HG02840 (cell line): ENCODE measurements at regions not wholly inside any gene's neighbourhood (a gene's known extent, or its start where the extent isn't known, plus 50 kb on each side); places are given as distances from the start of the nearest gene placed in this dataset.
"Not testable (repeated sequence)": the region's sequence is repeated elsewhere in the genome, so short reads cannot be mapped to it uniquely, and the experiment has no call there.

Experiments
- ATAC-seq: cut with Tn5 transposase; IDR thresholded peaks from one replicate; pipeline ENCODE4 v1.9.1; 2021; ENCODE audit warnings: mild to moderate bottlenecking, moderate library complexity, moderate number of reproducible peaks; ENCODE audit not compliant: unreplicated experiment, low FRiP score

- no peak for ATAC-seq
Observed at GRCh38 chr7:130957137-130957513, 223.1 kb upstream of the KLF14 start.

DNA sequence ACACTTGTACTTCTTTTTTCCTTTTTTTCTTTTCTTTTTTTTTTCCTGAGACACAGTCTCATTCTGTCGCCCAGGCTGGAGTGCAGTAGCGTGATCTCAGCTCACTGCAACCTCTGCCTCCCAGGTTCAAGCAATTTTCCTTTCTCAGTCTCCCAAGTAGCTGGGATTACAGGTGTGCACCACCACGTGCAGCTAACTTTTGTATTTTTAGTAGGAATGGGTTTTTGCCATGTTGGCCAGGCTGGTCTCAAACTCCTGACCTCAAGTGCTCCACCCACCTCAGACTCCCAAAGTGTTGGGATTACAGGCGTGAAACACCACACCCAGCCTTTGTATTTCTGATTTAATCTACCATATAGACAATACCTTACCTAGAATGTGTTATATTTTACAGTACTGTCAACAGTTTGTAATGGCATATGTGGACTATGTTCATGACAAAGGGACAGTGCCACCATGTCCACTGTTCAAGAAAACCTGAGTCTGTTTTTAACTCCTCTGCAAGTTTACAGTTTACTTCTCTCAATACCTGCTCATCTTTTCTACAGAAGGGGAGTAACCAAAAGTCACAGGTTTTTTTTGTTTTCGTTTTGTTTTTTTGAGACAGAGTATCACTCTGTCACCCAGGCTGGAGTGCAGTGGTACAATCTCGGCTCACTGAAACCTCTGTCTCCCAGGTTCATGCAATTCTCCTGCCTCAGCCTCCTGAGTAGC, 223.9 kb upstream of the KLF14 start:
- not testable (repeated sequence) for ATAC-seq

- ATAC-seq, result no peak
Observed at GRCh38 chr7:130958846-130959245, 224.8 kb upstream of the KLF14 start.

DNA sequence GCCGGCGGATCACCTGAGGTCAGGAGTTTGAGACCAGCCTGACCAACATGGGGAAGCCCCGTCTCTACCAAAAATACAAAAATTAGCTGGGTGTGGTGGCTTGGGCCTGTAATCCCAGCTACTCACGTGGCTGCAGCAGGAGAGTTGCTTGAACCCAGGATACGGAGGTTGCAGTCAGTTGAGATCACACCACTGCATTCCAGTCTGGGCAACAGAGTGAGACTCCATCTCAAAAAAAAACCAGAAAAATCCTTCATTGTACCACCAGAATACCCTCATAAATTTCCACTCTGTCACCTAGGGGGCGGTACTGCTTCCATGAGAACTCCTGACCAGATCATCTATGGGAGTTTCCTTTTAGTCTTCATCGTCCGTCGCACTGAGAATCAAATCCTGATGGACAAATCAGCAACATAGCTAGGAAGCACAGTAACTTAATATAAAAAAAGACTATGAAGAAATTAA, 225.8 kb upstream of the KLF14 start:
- ATAC-seq, result no peak

DNA sequence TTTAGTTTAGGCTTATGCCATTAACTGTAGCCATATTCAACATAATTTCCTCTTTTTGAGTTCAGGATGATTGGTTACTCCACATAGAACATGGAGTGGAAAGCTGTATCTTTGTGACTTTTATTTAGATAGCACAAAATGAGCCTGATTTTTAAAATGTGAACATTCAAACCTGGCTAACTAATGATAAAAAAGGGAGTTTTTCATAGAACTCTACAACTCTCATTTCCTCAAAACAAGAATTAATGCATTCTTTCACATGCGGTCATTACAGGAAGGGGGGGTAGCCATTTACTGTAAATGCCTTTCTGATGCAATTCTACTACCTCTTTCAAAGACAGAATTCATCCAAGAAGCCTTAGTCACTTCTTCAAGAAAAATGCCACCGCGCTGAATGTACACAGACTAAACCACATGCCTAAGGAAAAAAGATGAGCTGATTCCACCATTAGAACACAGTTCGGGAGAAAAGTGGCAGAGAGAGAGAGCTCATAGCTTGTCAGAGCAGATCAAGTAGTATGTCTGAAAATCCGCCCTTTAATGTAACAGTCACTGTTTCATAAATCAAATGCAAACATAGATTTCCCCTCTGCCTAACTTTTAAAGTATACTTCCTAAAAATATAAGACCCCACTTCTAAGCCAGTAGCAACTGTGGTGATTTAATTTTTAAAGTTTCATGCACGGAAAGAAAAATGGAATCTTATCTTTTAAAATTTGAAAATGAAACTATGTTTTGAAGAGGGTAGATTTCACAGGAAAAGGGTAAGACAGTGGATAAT, 226.4 kb upstream of the KLF14 start:
- ATAC-seq, result no peak

- ATAC-seq, result peak; percentile 60
Observed at GRCh38 chr7:130961128-130961601, 227.2 kb upstream of the KLF14 start.

- no peak for ATAC-seq
Observed at GRCh38 chr7:130962109-130962508, 228.1 kb upstream of the KLF14 start.

- ATAC-seq, result no peak
Observed at GRCh38 chr7:130963339-130963738, 229.3 kb upstream of the KLF14 start.

DNA sequence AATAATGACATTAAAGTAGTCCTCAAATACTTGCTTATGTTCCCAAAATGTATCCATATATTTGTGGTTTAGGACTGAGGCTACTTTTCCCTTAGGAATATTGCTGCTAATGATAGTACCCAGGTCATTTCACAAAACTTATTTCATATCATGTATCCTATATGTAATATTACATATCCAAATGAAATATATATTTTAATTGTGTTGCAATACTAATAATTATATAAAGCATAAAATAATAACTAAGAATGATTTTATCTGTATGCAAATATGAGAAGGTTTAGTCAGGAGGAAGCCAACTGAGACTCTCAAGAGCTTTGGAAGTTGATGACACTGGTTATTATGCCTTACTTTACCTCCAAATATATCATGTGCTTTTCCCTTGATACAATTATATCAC, 231.5 kb upstream of the KLF14 start:
- ATAC-seq, result no peak

DNA sequence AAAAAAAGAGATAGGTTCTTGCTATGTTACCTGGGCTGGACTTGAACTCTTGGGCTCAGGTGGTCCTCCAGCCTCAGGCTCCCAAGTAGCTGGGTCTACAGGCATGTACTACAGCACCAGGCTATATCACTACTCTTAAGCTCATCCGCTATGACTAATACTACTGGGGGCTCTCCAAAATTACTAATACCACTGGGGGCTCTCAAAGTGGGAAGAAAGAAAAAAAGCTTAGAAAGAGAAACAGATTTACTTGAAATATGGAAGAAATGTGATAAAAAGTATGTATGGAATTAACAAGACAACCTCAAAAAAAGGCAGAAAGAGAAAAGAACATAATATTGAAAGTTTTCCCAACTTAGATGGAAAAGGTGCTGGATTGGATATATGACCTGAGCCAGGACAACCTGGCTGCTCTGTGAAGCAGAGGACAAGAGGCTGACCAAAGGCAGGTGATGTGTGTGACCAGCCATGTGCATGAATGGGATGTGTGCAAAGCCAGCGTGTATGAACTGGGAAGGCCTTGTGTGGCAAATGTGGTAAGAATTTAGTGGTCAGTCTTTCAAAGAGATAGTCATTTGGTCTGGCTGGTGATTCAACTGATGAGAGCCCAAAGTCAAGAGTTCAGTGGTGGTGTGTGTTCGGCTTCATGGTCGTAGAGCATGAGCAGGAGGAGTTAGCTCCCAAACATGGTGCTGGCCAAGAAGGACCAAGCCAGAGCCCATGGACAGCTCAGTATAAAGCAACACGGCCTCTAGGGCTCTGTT, 232.4 kb upstream of the KLF14 start:
- ATAC-seq, result no peak

DNA sequence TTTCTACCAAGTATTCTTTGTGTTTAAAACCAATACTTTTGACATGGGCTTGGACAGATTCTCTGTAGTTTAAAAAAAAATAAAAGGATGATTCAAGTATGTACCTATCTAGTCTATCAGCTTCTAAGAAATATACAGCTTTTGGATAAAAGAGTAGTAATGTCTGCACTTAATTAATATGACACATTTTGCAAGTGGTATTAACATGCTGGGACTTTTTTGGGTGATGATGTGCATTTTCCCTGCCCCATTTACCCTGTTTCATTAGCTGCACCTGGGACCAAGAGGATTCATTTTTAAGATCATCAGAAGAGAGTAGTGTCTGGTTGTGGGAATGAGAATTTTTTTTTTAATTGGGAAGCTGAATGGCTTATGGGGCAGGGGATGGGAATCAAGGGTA, 236.2 kb upstream of the KLF14 start:
- ATAC-seq, result no peak

DNA sequence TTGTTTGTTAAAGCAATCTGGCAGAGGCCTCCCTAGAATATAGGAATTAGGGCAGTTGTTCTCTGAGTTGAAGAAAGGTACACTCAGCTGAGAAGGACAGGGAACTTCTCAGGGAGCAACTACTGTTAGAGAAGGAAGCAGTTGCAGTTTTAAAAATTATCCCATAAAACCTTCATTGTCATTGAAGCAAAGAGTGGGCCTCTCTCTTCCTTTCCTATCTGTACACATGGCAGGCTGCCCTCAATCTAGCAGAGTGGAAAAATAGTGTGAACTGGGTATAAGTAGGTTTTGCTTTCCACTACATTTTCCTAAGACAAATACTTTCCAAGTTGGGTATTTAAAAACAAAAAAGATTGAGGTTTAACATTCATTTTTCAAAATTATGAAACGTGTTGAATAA, 236.7 kb upstream of the KLF14 start:
- ATAC-seq, result no peak

GRCh38 chr7:130971297-130971696, 237.3 kb upstream of the KLF14 start:
- ATAC-seq, result no peak

DNA sequence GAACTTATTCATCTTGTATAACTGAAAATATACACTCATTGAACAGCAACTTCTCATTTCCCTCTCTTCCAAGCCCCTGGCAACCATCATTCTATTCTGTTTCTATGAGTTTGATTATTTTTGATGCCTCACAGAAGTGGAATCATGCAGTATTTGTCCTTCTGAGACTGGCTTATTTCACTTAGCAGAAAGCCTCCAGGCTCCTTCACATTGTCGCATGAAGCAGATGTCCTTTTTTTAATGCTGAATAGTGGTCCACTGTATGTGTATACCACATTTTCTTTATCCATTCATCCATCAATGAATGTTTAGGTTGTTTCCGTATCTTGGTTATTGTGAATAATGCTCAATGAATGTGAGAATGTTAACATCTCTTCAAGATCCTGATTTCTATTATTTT, 238.2 kb upstream of the KLF14 start:
- ATAC-seq, result no peak

GRCh38 chr7:130973637-130974036, 239.6 kb upstream of the KLF14 start:
- no peak for ATAC-seq

DNA sequence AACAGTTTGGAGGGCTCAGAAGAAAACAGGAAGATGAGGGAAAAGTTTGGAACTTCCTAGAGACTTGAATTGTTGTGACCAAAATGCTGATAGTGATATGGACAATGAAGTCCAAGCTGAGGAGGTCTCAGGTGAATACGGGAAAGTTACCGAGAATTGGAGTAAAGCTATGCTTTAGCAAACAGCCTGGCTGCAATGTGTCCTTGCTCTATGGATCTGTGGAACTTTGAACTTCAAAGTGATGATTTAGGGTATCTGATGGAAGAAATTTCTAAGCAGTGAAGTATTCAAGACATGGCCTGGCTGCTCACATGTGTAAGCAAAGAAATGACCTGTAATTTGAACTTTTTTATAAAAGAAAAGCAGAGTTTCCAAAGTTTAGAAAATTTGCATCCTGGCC, 240.2 kb upstream of the KLF14 start:
- ATAC-seq, result no peak

DNA sequence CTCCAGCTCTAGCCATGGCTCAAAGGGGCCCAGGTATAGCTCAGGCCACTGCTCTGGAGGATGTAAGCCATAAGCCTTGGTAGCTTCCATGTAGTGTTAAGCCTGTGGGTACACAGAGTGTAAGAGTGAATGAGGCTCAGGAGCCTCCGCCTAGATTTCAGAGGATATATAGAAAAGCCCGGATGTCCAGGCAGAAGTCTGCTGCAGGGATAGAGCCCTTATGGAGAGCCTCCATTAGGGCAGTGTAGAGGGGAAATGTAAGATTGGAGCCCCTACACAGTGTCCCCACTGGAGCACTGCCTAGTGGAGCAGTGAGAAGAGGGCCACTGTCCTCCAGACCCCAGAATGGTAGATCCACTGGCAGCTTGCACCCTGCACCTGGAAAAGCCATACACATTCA, 240.8 kb upstream of the KLF14 start:
- no peak for ATAC-seq

- no peak for ATAC-seq
Observed at GRCh38 chr7:130975731-130976130, 241.7 kb upstream of the KLF14 start.

DNA sequence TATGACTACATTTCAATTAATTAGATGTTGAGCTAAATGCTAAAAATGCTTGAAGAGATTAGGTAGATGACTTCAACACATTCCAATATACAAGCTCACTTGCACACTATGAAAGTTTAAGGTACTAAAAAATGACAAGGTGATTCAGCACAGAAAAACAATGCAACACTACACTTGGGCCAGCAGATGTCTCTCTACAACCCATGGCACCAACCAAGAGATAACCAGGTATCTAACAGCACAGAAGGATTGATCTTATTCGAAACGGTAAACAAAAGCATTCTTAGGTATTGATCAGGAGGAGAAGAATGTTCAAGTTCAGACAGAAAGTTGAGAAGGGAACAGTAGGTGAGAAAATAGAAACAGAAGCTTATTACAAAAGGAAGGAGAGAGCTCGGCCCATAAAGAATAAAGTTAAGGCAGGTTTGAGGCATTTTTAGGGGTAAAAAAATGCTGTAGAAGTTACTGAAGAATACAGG, 248.2 kb upstream of the KLF14 start:
- no peak for ATAC-seq

GRCh38 chr7:130982651-130983050, 248.6 kb upstream of the KLF14 start:
- no peak for ATAC-seq

- no peak for ATAC-seq
Observed at GRCh38 chr7:130985361-130985760, 251.4 kb upstream of the KLF14 start.
